ENCODE measurements at regions not wholly inside any gene's neighbourhood (a gene's known extent, or its start where the extent isn't known, plus 50 kb on each side); places are given as distances from the start of the nearest gene placed in this dataset.
A peak's percentile ranks its signal among the peaks of the same experiment; 100 is the strongest.

- no peak for DNase-seq
Observed at GRCh38 chr1:80075351-80075750, 1068.8 kb upstream of the ADGRL4 start.

- no peak for DNase-seq
Observed at GRCh38 chr1:80072563-80072962, 1066.0 kb upstream of the ADGRL4 start.

GRCh38 chr1:80066060-80066459 is 1059.5 kb upstream of the ADGRL4 start:
- no peak for DNase-seq

- no peak for DNase-seq
Observed at GRCh38 chr1:80064524-80064923, 1058.0 kb upstream of the ADGRL4 start.

- no peak for DNase-seq
Observed at GRCh38 chr1:80059940-80060339, 1053.4 kb upstream of the ADGRL4 start.

- DNase-seq = no peak
Observed at GRCh38 chr1:80056179-80056578, 1049.6 kb upstream of the ADGRL4 start.

- DNase-seq = peak; percentile 79
Observed at GRCh38 chr1:80054129-80054528, 1047.6 kb upstream of the ADGRL4 start.

GRCh38 chr1:80053613-80054012 is 1047.1 kb upstream of the ADGRL4 start:
- DNase-seq = no peak

- no peak for DNase-seq
Observed at GRCh38 chr1:80050523-80050922, 1044.0 kb upstream of the ADGRL4 start.

GRCh38 chr1:80050085-80050484 is 1043.6 kb upstream of the ADGRL4 start:
- no peak for DNase-seq

GRCh38 chr1:80048716-80049115 is 1042.2 kb upstream of the ADGRL4 start:
- no peak for DNase-seq

- DNase-seq = no peak
Observed at GRCh38 chr1:80047791-80048190, 1041.3 kb upstream of the ADGRL4 start.

GRCh38 chr1:80044662-80045061 is 1038.1 kb upstream of the ADGRL4 start:
- DNase-seq = no peak

- no peak for DNase-seq
Observed at GRCh38 chr1:80036690-80037432, 1030.3 kb upstream of the ADGRL4 start.

GRCh38 chr1:80023358-80023757 is 1016.8 kb upstream of the ADGRL4 start:
- no peak for DNase-seq

GRCh38 chr1:80021891-80022290 is 1015.4 kb upstream of the ADGRL4 start:
- DNase-seq = no peak

- no peak for DNase-seq
Observed at GRCh38 chr1:80018348-80018747, 1011.8 kb upstream of the ADGRL4 start.

- no peak for DNase-seq
Observed at GRCh38 chr1:80008934-80009333, 1002.4 kb upstream of the ADGRL4 start.

- no peak for DNase-seq
Observed at GRCh38 chr1:80003250-80003649, 996.7 kb upstream of the ADGRL4 start.

GRCh38 chr1:79988401-79988800 is 981.9 kb upstream of the ADGRL4 start:
- DNase-seq = no peak

GRCh38 chr1:79982211-79982610 is 975.7 kb upstream of the ADGRL4 start:
- DNase-seq = no peak

- no peak for DNase-seq
Observed at GRCh38 chr1:79981481-79981880, 975.0 kb upstream of the ADGRL4 start.

GRCh38 chr1:79979346-79979745 is 972.8 kb upstream of the ADGRL4 start:
- no peak for DNase-seq

- DNase-seq = no peak
Observed at GRCh38 chr1:79976287-79976686, 969.8 kb upstream of the ADGRL4 start.

GRCh38 chr1:79974659-79975058 is 968.1 kb upstream of the ADGRL4 start:
- DNase-seq = no peak
